Epithelial cell of proximal tubule (primary cell): ENCODE measurements at regions not wholly inside any gene's neighbourhood (a gene's known extent, or its start where the extent isn't known, plus 50 kb on each side); places are given as distances from the start of the nearest gene placed in this dataset.
A peak's percentile ranks its signal among the peaks of the same experiment; 100 is the strongest.

Experiments
- DNase-seq: peaks from one replicate; pipeline ENCODE4 v3.0.0-alpha.2; 2011; ENCODE audit warnings: low read depth
- H3K4me3 ChIP-seq: 2 replicates; pipeline ENCODE4 v1.5.1; 2011; ENCODE audit warnings: low read depth, mild to moderate bottlenecking, low read length
- CTCF ChIP-seq: conservative IDR thresholded peaks from 2 replicates; pipeline ENCODE4 v1.5.1; 2012; ENCODE audit warnings: low read depth, mild to moderate bottlenecking, low read length

GRCh38 chr6:134593887-134594286 is 276.0 kb upstream of the SGK1 start:
- TF ChIP-seq CTCF, result no peak

GRCh38 chr6:134593442-134593841 is 275.5 kb upstream of the SGK1 start:
- TF ChIP-seq CTCF, result no peak
- H3K4me3 ChIP-seq, result no peak overlapping the region
- no peak for DNase-seq

More at GRCh38 chr6:134593887-134594286, 276.0 kb upstream of the SGK1 start:
- no peak overlapping the region for H3K4me3 ChIP-seq
- DNase-seq, result no peak

- no peak for DNase-seq
- no peak for TF ChIP-seq CTCF
- H3K4me3 ChIP-seq, result no peak overlapping the region
Measured at GRCh38 chr6:134593024-134593423, 275.1 kb upstream of the SGK1 start.

GRCh38 chr6:134590449-134590848 is 272.5 kb upstream of the SGK1 start:
- no peak for DNase-seq
- TF ChIP-seq CTCF, result no peak
- no peak overlapping the region for H3K4me3 ChIP-seq

GRCh38 chr6:134590004-134590403 is 272.1 kb upstream of the SGK1 start:
- no peak for DNase-seq
- H3K4me3 ChIP-seq, result no peak overlapping the region
- no peak for TF ChIP-seq CTCF

GRCh38 chr6:134589512-134589911 is 271.6 kb upstream of the SGK1 start:
- DNase-seq, result peak; percentile 93
- no peak for TF ChIP-seq CTCF

GRCh38 chr6:134588267-134588666 is 270.4 kb upstream of the SGK1 start:
- no peak for DNase-seq
- H3K4me3 ChIP-seq, result no peak overlapping the region
- no peak for TF ChIP-seq CTCF

More at GRCh38 chr6:134589512-134589911, 271.6 kb upstream of the SGK1 start:
- H3K4me3 ChIP-seq, result no peak overlapping the region
